ENCODE measurements at regions not wholly inside any gene's neighbourhood (a gene's known extent, or its start where the extent isn't known, plus 50 kb on each side); places are given as distances from the start of the nearest gene placed in this dataset.
A peak's percentile ranks its signal among the peaks of the same experiment; 100 is the strongest.
"Not testable (repeated sequence)": the region's sequence is repeated elsewhere in the genome, so short reads cannot be mapped to it uniquely, and the experiment has no call there.

DNA sequence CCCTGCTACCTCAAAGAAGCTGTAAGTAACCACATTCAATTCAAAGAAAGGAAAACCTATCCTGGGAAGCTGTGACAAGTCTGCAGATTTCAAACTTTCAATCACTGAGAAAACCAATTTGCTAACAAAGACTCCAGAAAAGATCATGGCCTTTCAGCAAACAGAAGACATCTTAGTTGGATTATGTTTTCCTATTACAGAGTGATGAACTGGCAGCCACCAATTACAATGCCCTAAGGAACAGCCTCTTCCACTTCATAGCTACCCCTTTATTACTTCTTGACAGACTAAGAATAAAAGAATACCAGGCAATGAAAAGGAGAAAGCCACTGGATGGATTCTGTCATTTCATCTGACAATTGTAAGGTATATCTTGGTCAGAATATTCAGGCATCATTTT, 128.2 kb upstream of the RASEF start:
- no peak for DNase-seq (ENCODE audit: low read depth in 4 of 4, low spot score in 3 of 4)

- DNase-seq (ENCODE audit: low read depth in 4 of 4, low spot score in 3 of 4) = not testable (repeated sequence)
Observed at GRCh38 chr9:83189026-83189425, 126.1 kb upstream of the RASEF start.

- DNase-seq (ENCODE audit: low read depth in 4 of 4, low spot score in 3 of 4) = no peak
Observed at GRCh38 chr9:83188277-83188676, 125.3 kb upstream of the RASEF start.

DNA sequence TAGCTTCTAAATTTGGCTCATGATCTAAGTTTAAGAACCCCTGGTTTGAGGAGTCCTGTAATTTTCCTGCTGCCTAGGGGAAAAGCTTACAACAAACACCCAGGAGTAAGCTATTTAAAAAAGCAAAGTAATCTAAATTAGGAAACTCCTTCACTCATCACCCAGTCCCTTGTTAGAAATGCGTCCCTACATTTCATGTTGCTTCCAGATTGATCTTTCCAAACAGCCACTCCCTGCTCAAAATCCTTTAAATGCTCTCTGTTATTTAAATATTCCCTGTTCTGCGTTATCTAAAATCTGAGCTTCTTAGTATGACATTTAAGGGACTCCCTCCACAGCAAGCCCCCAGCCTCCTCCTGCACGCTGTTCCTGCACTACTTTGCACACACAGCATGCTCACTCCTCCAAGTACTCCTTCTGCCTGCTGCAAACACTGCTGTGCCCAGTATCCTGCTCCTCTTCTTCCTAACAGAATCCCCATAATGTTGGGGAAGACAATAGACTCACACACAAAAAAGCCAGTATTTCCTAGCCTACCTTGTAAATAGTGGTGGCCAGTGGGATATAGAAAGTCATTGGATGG, 123.3 kb upstream of the RASEF start:
- DNase-seq (ENCODE audit: low read depth in 4 of 4, low spot score in 3 of 4) = no peak

- DNase-seq (ENCODE audit: low read depth in 4 of 4, low spot score in 3 of 4) = no peak
Observed at GRCh38 chr9:83185488-83186154, 122.7 kb upstream of the RASEF start.

DNA sequence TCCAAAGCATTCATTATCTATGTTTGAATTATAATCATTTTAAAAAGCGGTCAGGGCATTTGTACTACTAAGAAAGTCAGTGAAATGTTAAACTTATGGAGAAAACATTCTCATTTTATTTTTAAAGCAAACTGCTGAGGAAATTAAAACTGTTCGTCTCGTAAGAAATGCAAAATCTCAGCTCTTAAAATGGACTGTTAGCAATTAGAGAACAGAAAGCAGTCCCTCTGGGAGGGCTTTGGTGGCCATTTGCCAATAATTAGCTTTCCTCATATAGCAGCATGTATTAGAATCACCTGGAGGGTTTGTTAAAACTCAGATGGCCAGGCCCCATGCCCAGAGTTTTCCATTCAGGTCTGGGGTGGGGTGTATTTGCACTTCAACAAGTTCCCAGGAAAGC, 120.7 kb upstream of the RASEF start:
- no peak for DNase-seq (ENCODE audit: low read depth in 4 of 4, low spot score in 3 of 4)

GRCh38 chr9:83182071-83182470, 119.1 kb upstream of the RASEF start:
- no peak for DNase-seq (ENCODE audit: low read depth in 4 of 4, low spot score in 3 of 4)

GRCh38 chr9:83178717-83179116, 115.8 kb upstream of the RASEF start:
- DNase-seq (ENCODE audit: low read depth in 4 of 4, low spot score in 3 of 4) = no peak

DNA sequence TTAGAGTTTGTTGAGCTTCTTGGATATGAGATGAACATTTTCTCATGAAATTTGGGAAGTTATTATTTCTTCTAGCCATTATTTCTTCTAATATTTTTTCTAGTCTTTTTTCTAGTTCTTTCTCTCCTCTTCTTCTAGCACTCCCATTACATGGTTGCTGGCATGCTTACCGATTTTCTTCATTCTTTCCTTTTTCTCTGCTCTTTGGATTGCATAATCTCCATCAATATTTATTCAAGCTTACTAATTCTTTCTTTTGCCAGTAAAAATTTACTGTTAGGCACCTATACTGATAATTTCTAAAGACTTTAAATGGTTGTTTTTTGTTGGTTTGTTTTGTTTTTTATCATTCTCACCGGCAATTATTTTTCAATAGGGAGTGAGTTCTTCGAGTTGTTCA, 114.8 kb upstream of the RASEF start:
- no peak for DNase-seq (ENCODE audit: low read depth in 4 of 4, low spot score in 3 of 4)

- DNase-seq (ENCODE audit: low read depth in 4 of 4, low spot score in 3 of 4) = no peak
Observed at GRCh38 chr9:83167126-83167525, 104.2 kb upstream of the RASEF start.

GRCh38 chr9:83166372-83166771, 103.4 kb upstream of the RASEF start:
- peak in 3 of 4 donors; percentile 12 to 27 (median 22) for DNase-seq (ENCODE audit: low read depth in 4 of 4, low spot score in 3 of 4)

DNA sequence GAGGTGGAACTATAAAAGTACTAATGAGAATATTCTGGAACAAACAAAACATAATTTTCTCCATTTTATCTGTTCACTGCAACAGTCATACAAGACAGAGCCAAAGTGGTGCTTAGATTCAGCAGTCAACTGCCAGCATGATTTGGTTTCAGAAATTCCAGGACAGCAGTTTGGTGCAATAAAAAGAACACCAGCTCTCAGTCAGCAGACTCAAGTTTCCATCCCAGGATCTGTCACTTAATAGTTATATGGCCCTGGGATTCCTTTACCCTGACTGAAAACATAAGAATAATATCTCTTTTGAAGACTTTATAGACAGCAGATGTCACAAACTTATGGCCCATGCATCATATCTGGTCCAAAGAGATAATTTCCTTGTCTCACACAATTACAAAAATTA, 92.8 kb upstream of the RASEF start:
- no peak for DNase-seq (ENCODE audit: low read depth in 4 of 4, low spot score in 3 of 4)

DNA sequence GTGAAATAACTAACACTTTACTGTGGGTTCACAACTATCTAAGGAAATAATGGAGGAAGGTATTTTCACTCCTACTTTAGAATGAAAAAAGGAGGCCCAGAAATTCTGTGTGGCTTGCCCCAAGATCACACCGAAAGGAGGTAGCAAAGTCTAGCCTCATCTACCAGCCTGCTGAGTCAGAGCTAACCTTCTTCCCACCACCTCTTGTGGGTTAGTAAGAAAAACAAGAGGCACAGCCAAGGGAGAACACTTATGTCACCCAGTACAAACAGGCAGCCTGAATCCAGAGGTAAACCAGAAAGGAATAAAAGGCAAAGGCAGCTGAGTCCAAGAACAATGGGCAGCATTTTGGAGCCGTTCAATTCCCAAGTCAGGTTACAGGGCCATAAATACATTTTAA, 91.9 kb upstream of the RASEF start:
- DNase-seq (ENCODE audit: low read depth in 4 of 4, low spot score in 3 of 4) = no peak

DNA sequence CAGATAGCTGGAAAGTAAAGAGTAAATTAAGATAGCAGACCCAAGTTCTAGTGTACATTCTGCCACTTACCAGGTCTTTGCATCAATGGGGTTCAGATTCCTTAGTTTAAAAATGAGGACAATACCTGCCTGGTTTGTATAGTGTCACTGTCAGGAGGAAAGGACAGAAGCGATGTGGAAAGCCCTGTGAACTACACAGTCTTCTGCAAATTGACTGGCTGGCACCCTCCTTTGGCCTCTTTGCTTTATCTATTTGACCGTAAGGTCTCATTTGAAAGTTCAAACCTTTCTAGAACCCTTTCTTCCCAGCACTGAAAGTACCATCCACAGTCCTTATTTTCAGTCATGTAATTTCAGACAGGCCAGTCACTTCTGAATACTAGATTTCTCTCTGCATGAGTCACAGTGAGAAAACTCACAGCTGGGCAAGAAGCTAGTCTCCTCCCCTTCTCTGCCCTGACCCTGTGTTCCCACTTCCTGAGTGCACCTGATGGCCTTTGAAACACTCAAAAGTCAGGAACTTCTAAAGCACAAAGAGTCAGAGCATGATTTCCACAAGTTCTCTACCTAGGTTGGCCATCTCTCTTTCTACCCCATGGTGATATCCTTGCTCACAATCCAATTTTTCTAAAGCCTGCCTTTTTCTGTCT, 91.3 kb upstream of the RASEF start:
- DNase-seq (ENCODE audit: low read depth in 4 of 4, low spot score in 3 of 4) = no peak

GRCh38 chr9:83153030-83153429, 90.1 kb upstream of the RASEF start:
- DNase-seq (ENCODE audit: low read depth in 4 of 4, low spot score in 3 of 4) = no peak

DNA sequence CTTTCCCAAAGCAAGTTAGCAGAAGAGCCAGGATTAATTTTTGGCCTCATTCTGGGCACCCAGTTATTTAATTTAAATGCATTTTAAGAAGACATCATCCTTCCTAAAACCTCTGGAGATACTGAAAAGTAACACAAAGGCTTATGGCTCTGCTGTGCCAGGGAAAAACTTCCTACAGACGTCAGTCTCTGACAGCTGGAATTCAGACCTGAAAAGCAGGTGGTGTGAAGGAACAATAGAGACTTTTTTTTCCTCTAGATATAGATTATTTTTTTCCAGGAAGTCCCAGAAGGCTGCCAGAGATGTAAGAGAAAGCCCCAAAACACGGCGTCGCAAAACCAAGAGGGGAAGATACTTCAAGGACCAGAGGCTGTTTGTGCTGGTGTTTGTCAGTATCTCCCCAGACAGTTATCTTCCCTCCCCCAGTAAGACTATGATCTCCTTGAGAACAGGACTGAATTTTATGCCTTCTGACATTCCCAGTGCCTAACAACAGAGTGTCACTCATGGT, 88.7 kb upstream of the RASEF start:
- no peak for DNase-seq (ENCODE audit: low read depth in 4 of 4, low spot score in 3 of 4)

DNA sequence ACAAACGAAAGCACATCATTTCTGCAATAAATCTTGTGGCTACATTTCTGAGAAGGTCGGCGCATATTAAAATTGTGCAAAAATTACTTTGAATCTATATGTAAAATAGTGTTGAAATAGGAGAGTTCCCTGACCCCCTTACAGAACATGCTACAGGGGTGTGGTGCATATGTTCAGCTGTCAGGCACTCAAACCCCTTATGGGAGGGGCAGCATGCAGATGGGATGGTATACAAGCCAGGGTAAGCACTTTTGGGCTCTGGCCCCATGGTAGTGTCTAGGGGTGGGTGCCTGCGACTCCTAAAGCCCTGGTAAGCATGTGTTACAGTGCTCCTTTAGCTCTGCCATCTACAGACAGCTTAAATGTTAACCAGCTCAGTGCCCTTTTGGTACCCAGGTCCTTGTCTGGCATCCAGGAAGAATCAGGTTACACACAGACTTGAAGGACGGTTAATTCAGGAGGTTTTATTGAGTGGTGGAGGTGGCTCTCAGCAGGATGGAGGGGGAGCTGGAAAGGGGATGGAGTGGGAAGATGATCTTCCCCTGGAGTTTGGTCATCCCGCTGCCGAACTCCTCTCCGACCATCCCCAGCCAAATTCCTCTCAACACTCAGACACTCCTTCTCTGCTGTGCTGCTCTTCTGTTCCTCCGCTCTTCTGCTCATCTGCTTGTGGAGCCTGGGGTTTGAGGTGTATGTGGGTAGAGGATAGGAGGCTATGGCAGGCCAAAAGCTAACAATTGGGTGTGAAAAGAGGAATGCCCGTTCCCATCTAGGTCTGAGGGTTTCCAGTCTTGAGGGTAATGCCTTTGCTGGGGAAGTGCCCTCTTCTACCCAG, 84.6 kb upstream of the RASEF start:
- no peak for DNase-seq (ENCODE audit: low read depth in 4 of 4, low spot score in 3 of 4)

DNA sequence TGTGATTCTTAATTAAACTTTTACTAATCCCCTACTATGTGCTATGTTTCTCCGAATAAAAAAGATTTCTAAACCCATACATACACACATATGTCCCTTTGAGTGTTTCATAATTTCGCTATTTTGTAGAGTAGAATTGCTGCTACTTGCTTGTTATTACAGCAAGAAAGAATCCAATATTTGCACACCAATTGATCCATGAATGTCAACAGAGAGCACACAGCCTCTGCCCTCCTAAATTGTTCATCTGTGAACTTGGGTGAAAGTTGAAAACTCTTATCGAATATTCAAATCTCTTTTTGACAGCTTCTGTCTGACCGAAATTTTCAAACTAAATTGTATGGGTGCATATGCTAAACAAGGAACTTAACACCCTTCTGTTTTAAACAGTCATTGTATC, 83.4 kb upstream of the RASEF start:
- DNase-seq (ENCODE audit: low read depth in 4 of 4, low spot score in 3 of 4) = no peak

GRCh38 chr9:83144492-83144891, 81.5 kb upstream of the RASEF start:
- DNase-seq (ENCODE audit: low read depth in 4 of 4, low spot score in 3 of 4) = no peak

DNA sequence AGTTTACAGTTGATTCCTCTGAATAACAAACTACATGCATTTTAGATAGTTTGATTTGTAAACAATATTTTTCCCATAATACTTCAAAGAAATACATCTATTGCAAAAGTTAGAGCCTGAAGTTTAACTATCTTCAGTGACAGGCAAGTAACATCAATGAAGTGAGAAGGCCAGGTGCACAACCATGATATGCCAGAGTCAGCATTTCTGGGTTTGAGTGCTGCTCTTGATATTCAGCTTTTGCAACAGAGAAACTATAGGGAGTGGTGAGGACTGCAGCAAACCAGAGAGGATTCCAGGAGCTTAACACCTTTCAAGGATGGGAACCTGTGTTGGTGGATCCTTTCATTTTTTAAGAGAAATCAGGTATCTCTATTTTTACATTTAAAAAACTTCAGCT, 79.4 kb upstream of the RASEF start:
- DNase-seq (ENCODE audit: low read depth in 4 of 4, low spot score in 3 of 4) = no peak

DNA sequence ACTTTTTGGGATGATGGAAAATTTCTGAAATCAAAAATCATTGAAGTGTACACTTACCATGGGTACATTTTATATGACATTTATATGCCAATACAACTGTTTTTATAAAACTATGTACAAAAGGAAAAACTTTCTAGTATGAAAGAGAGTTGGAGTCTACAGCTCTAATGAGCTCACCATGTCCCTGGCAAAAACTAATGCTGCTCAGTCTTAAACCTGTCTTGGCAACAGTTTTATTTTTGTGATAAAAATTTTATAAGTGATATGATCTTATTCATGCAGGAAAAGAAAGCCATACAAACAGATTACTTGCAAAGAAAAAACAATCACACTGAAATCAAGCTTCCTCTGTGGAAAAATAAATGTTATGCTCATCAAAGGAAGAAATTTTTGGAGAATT, 78.9 kb upstream of the RASEF start:
- no peak for DNase-seq (ENCODE audit: low read depth in 4 of 4, low spot score in 3 of 4)
